Activated naive CD4-positive, alpha-beta T cell treated with anti-CD3 and anti-CD28 coated beads, Interleukin-2, amount 50 U/mL, for 72 hours (primary cell): ENCODE measurements at regions not wholly inside any gene's neighbourhood (a gene's known extent, or its start where the extent isn't known, plus 50 kb on each side); places are given as distances from the start of the nearest gene placed in this dataset.
"Not testable (repeated sequence)": the region's sequence is repeated elsewhere in the genome, so short reads cannot be mapped to it uniquely, and the experiment has no call there.

ENCODE experiments used
- ATAC-seq, 2 donors: fragments of 150-1000 bp; cut with Tn5 transposase; 2 replicates each; pipeline ENCODE4 v1.10.0; 2021; ENCODE audit warnings: mild to moderate bottlenecking in 2 of 2, moderate library complexity in 2 of 2
- DNase-seq, 2 donors: peaks; one replicate each; pipeline ENCODE4 v3.0.0; 2021 to 2022; ENCODE audit warnings: low spot score in 2 of 2
- H3K27ac Mint-ChIP-seq, 2 donors: one replicate each; pipeline ENCODE4 v1.8.0; 2022; ENCODE audit warnings: mild to moderate bottlenecking in 2 of 2, mixed read lengths in 2 of 2
- H3K36me3 Mint-ChIP-seq, 2 donors: one replicate each; pipeline ENCODE4 v1.8.0; 2022; ENCODE audit warnings: mixed read lengths in 2 of 2
- H3K9me3 Mint-ChIP-seq, 2 donors: one replicate each; pipeline ENCODE4 v1.8.0; 2022; ENCODE audit warnings: mixed read lengths in 2 of 2

DNA sequence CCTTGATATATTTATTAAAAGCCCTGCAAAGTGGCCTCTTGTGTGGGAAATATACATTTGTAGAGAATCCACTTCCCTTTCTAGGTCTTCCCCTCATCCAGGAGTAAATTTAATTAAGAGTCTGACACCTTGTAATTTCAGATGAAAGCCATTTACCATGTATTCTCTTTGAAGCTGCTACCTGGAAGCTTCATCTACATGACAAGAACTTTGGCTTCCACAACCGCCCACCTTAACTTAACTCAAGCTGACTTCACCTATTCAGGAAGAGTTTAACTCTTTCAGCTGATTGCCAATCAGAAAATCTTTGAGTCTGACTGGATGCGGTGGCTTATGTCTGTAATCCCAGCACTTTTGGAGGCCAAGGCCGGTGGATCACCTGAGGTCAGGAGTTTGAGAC lies 899.9 kb downstream of the TAF11L14 start:
- DNase-seq (no peak), ATAC-seq (no peak)
- H3K27ac Mint-ChIP-seq: no peak overlapping the region
- peaks cover 11 to 15% of the 10 kb centered on the region in 2 donors for H3K9me3 Mint-ChIP-seq
- H3K36me3 Mint-ChIP-seq: no peaks in the 10 kb centered on the region

DNA sequence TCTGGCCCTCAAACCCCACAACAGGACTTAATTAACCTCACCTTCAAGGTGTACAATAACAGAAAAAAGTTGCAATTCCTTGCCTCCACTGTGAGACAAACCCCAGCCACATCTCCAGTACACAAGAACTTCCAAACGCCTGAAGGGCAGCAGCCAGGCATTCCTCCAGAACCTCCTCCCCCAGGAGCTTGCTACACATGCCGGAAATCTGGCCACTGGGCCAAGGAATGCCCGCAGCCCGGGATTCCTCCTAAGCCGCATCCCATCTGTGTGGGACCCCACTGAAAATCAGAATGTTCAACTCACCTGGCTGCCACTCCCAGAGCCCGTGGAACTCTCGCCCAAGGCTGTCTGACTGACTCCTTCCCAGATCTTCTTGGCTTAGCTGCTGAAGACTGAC lies 901.5 kb downstream of the TAF11L14 start:
- H3K36me3 Mint-ChIP-seq, H3K27ac Mint-ChIP-seq, ATAC-seq, DNase-seq: not testable (repeated sequence)
- peaks cover 18 to 23% of the 10 kb centered on the region in 2 donors for H3K9me3 Mint-ChIP-seq

DNA sequence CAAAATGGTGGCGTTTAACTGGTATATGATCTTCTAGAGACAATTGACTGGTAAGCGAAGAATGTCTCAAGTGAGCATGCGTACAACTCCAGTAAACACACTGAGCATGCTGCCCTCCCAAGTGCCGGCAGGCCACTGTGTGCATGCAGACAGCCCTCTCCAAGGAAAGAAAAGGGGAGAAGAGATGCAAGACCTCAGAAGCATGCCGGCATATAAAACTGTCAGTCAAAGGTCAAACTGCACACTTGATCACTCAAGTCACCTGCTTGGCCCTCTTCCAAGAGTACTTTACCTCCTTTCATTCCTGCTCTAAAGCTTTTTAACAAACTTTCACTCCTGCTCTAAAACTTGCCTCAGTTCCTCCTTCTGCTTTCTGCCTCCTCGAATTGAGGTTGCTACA lies 910.2 kb downstream of the TAF11L14 start:
- DNase-seq: no peak
- H3K36me3 Mint-ChIP-seq: peaks cover 0 to 4% of the 10 kb centered on the region in 2 donors
- H3K9me3 Mint-ChIP-seq: peaks cover 11 to 22% of the 10 kb centered on the region in 2 donors
- no peak for ATAC-seq
- no peak overlapping the region for H3K27ac Mint-ChIP-seq

DNA sequence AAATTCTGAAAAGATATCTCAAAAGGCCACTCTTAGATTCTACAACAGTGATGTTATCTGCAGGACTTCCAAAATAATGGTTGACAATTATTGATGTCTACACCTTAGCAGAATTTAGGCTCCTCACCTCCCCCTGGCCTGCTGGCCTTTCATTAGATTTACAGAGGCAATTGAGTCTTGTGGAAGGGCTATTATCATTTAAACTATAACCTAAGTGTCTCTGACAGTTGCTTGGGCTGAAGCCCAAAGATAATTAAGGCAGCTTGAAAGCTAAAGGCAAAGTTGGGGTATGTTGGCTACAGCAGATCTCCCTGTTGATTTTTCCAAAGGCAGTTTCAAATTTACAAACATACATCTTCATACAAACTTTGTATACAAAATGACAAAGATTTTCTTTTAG lies 912.3 kb downstream of the TAF11L14 start:
- DNase-seq: no peak
- Mint-ChIP-seq H3K9me3 (peaks cover 11 to 30% of the 10 kb centered on the region in 2 donors), H3K27ac (no peak overlapping the region), H3K36me3 (peaks cover 0 to 9% of the 10 kb centered on the region in 2 donors)
- ATAC-seq: no peak

DNA sequence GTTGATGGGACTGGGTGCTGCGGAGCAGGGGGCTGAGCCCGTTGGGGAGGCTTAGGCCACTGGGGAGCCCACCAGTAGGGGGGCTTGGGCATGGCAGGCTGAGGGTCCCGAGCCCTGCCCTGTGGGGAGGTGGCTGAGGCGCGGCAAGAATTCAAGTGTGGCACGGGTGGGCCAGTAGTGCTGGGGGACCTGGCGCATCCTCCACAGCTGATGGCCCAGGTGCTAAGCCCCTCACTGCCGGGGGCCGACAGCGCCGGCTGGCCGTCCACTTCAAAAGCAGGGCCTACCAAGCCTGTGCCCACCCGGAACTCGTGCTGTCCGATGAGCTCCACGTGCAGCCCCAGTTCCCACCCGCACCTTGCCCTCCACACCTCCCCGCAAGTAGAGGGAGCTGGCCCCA lies 917.5 kb downstream of the TAF11L14 start:
- Mint-ChIP-seq H3K27ac (no peak overlapping the region), H3K36me3 (peaks cover 0 to 9% of the 10 kb centered on the region in 2 donors), H3K9me3 (peaks cover 26 to 30% of the 10 kb centered on the region in 2 donors)
- no peak for ATAC-seq
- DNase-seq: no peak

DNA sequence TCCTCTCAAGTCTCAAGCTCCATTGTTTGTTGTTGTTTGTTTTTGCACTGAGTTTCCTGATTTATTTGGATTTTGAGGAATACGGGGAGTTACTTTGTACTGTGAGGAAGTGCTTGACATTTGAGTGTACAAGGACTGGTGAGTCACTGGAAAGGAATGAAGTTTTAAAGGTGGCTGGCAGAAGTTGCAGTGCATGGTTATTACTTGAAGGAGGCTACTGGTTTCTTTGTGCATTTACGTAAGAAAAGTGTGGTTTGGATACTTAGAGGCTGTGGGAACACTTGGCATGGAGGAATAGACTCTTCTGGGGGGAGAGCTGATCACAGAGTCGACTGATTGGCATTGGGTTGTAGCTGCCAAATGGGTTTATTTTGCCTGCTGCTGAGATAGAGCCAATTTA lies 919.0 kb downstream of the TAF11L14 start:
- ATAC-seq (no peak), DNase-seq (no peak)
- Mint-ChIP-seq H3K27ac (no peak overlapping the region), H3K9me3 (peaks cover 26 to 30% of the 10 kb centered on the region in 2 donors), H3K36me3 (peaks cover 0 to 9% of the 10 kb centered on the region in 2 donors)

DNA sequence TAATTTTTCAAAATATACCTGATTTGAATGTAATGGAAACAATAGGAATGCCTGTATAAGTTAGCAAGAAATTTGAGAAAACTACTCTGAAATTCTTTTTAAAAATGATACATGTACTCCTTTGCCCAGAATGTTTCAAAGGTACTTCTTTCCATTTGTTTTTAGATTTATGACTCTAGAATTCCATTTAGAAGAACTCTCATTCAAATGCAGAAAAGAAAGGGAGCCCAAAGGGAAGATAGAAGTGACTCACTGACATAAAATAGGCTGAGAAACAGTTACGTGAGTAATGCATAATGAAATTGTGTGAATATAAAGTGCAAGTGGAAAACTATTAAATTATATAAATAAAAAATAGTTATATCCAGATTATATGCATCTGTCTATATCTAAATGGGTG lies 926.3 kb downstream of the TAF11L14 start:
- Mint-ChIP-seq H3K27ac (no peak overlapping the region), H3K9me3 (peaks cover 3 to 5% of the 10 kb centered on the region in 2 donors), H3K36me3 (no peaks in the 10 kb centered on the region)
- ATAC-seq (no peak), DNase-seq (no peak)

DNA sequence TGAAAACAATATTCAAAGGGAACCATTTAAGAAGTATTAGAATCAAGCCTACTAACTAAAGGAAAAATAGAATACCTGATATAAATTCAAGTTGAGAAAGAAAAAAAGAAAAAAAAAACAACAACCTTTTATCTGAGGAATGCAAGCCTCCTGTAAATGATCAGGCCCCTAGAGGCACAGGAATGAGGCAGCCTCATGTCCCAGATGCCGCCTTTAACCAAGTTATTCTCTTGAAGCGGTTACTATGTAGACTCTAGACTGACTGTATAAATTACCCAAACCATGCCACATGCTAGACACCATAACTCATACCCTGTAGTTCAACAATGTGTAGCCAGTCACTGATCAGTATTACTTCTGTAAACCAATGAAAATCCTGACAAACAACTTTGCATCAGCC lies 929.6 kb downstream of the TAF11L14 start:
- Mint-ChIP-seq H3K9me3 (peaks cover 0 to 9% of the 10 kb centered on the region in 2 donors), H3K27ac (no peak overlapping the region), H3K36me3 (no peaks in the 10 kb centered on the region)
- DNase-seq (no peak), ATAC-seq (no peak)

DNA sequence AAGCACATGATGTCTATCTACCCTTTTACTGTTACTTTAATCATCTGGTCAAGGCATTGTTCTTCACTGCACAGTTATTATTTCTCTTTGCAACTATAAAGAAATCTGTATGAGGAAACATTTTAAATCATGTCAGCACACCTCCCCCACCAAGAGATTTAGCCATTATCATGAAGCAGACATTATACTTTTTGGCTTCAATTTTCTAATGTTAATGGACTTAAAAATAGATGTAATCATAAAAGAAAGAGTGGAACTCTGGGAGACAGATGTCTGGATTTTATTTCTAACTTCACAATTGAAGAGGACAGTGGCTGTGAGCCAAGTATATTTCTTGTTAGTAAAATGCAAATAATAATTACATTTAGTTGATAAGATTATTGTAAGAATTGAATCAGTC lies 932.4 kb downstream of the TAF11L14 start:
- Mint-ChIP-seq H3K36me3 (no peaks in the 10 kb centered on the region), H3K27ac (no peak overlapping the region), H3K9me3 (peaks cover 0 to 9% of the 10 kb centered on the region in 2 donors)
- no peak for ATAC-seq
- no peak for DNase-seq

DNA sequence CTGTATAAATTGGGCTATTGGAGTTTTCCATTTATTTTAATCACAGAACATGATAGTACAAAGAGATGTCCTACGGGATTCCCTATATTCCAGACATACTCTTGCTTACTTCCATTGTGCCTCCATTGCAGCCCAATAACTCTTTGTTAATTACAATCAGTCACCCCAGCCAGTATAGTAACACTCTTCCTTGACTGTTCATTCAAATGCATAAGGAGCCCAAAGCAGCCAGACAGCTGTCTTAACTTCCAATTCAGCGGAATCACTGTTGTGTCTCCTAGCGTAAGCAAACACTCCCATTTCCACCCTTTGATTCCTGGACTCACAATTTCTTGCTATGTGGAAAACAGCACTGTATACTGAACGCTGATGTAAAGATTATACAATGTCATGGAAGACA lies 942.3 kb downstream of the TAF11L14 start:
- no peak overlapping the region for H3K27ac Mint-ChIP-seq
- DNase-seq (no peak), ATAC-seq (no peak)
- H3K9me3 Mint-ChIP-seq: peaks cover 0 to 3% of the 10 kb centered on the region in 2 donors
- H3K36me3 Mint-ChIP-seq: no peaks in the 10 kb centered on the region

DNA sequence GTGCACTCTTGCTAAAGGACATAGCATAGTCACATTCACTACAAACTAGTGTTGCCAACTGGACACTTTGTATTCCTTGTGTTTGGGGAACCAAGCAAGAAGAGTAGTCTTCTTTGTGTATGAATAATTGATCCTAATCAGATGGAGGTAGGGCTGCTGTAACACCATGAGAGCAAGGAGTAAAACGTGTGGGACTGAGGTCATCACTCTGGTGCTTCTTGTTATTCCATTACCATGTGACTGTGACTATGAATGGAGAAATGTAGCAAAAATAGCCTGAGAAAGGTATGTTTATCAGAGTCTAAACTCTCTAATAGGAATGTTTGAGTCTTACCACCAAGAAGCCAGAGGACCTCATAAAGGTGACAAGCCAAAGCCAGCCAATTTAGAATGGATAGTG lies 966.9 kb downstream of the TAF11L14 start:
- Mint-ChIP-seq H3K27ac (no peak overlapping the region), H3K9me3 (peaks cover 0 to 14% of the 10 kb centered on the region in 2 donors), H3K36me3 (no peaks in the 10 kb centered on the region)
- DNase-seq (no peak), ATAC-seq (no peak)

DNA sequence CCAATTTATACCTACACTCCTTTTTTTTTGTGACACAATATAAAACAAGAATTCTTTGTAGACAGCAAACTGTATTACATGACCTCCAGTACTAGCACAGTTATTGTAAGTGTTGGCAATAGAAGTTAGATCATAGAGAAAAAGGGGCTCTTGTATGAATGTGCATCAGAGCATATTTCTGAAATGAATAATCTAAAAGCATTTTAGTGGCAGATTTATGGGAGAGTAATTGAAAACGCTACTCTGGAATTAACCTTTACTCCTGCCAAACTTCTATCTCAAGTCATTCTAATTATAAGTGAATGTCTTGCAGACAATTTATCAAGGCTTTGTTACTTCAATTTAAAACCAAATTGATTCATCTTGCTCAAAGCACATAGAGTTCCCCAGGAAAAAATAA lies 968.1 kb downstream of the TAF11L14 start:
- H3K27ac Mint-ChIP-seq: no peak overlapping the region
- DNase-seq (no peak), ATAC-seq (no peak)
- H3K9me3 Mint-ChIP-seq: peaks cover 0 to 12% of the 10 kb centered on the region in 2 donors
- no peaks in the 10 kb centered on the region for H3K36me3 Mint-ChIP-seq

DNA sequence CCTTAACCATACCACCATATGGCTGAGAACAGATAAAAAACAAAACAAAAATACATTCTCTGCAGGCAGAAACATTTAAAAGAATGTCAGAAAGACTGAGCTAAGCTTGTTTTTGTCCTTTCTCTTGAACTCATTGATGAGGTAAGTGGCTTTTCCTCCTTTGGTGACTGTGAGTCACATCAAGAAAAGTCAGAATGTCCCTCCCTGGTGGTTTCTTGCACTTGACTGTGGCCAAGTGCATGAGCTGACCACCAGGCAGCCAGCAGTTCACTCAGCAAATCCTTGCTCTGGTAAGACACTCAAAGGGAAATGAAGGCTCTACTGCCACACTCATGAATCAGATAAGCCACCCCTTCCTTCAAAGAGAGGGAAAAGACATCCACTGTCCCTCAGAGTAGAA lies 970.9 kb downstream of the TAF11L14 start:
- DNase-seq (no peak), ATAC-seq (no peak)
- Mint-ChIP-seq H3K9me3 (peaks cover 4 to 15% of the 10 kb centered on the region in 2 donors), H3K27ac (no peak overlapping the region), H3K36me3 (no peaks in the 10 kb centered on the region)

DNA sequence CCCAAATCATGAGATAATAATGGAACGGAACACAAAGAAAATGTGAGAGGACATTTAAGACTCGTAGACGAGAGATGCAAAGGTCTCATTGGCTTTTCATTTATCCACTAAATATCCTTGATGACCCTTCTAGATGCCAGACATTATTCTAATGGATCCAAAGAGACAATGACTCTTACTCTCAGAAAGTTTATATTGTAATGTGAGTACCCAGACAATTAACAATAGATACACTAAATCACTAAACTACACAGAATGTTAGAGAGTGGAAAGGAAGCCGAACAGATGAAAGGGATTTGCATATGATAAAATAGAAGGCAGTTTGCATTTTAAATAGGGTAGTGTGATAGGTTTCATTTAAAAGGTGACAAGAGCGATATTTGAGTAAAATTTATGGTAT lies 973.3 kb downstream of the TAF11L14 start:
- no peak for DNase-seq
- no peak for ATAC-seq
- no peak overlapping the region for H3K27ac Mint-ChIP-seq
- H3K9me3 Mint-ChIP-seq: peaks cover 4 to 8% of the 10 kb centered on the region in 2 donors
- H3K36me3 Mint-ChIP-seq: no peaks in the 10 kb centered on the region

DNA sequence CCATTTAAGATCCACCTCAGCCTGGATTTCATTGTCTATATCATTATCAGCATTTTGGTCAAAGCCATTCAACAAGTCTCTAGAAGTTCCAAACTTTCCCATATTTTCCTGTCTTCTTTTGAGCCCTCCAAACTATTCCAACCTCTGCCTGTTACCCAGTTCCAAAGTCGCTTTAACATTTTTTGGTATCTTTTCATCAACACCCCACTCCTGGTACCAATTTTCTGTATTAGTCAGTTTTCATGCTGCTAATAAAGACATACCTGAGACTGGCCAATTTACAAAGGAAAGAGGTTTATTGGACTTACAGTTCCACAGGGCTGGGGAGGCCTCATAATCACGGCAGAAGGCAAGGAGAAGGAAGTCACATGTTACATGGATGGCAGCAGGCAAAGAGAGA lies 982.9 kb downstream of the TAF11L14 start:
- not testable (repeated sequence) for H3K36me3 Mint-ChIP-seq, H3K27ac Mint-ChIP-seq, ATAC-seq, DNase-seq
- H3K9me3 Mint-ChIP-seq: peaks cover 12 to 21% of the 10 kb centered on the region in 2 donors

DNA sequence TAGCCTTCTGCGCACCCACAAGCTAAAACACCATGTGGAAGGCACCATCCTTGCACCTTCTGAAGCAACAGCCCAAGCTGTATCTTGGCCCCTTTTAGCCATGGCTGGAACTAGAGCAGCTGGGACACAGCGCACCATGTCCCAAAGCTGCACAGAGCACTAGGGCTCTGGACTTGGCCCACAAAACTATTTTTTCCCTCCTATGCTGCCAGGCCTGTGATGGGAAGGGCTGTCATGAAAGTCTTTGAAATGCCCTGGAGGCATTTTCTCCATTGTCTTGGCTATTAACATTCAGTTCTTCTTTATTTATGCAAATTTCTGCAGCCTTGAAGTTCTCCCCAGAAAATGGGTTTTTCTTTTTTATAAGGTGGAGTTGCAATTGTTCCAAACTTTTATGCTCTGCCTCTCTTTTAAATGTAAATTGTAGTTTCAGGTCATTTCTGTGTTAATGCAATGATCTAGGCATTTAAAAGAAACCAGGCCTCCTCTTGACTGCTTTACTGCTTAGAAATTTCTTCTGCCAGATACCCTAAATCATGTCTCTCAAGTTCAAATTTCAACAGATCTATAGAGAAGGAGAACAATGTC lies 996.3 kb downstream of the TAF11L14 start:
- Mint-ChIP-seq H3K27ac (no peak overlapping the region), H3K9me3 (peaks cover 9 to 28% of the 10 kb centered on the region in 2 donors), H3K36me3 (peaks cover 0 to 6% of the 10 kb centered on the region in 2 donors)
- DNase-seq: no peak
- no peak for ATAC-seq

DNA sequence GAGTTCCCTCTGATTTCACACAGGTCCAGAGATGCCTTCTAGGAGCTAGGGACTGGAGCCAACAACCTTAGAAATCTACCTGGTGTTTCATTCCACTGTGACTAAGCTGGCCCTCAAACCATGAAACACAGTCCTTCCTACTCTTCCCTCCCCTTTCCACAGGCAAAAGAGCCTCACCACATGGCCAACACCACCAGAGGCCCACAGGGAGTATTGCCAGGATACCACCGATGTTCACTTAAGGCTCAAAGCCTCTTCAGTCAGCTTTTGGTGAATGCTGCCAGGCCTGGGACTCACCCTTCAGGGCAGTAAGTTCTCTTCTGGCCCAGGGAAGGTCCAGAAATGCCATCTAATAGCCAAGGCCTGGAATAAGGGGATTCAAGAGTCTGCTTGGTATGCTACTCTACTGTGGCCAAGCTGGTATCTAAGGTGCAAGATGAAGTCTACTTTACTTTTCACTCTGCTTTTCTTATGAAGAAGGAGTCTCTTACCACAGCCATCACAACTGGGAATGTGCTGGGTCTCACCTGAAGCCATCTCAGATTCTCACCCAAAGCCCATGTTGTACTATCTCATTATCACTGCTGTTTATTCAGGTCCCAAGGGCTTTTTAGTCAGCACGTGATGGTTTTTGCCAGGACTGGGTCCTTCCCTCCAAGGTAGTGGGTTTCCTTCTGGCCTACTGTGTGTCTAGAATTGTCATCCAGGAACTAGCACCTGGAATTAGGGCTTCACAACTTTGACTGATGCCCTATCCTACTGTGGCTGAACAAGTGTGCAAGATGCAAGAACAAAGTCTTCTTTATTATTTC lies 1018.4 kb downstream of the TAF11L14 start:
- no peak for DNase-seq
- no peak for ATAC-seq
- peaks cover 11 to 15% of the 10 kb centered on the region in 2 donors for H3K9me3 Mint-ChIP-seq
- no peak overlapping the region for H3K27ac Mint-ChIP-seq
- H3K36me3 Mint-ChIP-seq: peaks cover 0 to 10% of the 10 kb centered on the region in 2 donors
